ENCODE measurements at regions not wholly inside any gene's neighbourhood (a gene's known extent, or its start where the extent isn't known, plus 50 kb on each side); places are given as distances from the start of the nearest gene placed in this dataset.

DNA sequence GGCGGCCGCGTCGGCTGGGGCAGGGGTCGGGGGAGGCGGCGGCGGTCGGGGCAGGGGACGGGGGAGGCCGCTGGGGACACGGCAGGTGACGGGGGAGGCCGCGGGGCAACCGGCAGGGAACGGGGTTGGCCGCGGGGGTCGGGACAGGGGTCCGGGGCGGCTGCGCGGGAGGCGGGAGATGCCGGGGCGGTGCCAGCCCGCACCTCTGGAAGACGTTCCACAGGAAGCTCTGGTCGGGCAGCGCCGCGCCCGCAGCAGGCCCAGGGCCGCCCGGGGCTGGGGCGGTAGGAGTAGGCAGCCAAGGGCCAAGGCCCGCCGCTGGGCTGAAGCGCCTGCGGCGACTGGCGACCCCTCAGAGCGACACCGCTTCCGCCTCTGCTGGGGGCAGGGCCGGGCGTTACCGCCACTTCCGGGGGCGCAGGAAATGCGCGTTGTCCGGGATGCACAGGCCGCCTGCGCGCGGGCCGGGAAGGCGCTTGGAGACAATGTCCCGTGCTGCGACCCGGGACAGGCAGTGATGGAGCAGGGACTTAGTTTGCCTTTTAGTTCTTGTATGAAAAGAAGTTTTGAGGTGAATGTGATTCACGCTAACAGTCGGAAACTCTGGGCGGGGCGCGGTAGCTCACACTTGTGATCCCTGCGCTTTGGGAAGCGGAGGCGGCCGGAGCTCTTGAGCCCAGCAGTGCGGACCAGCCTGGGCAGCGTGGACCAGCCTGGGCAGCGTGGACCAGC, 110.0 kb upstream of the LPCAT1 start:
- Histone ChIP-seq H3K79me2 (ENCODE audit: insufficient read depth, low read length) (no peaks in the 10 kb centered on the region), H2AFZ (ENCODE audit: low read depth, low read length, poor library complexity, severe bottlenecking) (no peak overlapping the region), H3K9ac (ENCODE audit: low read length) (peak overlapping the region; percentile 73), H3K9me2 (ENCODE audit: insufficient read depth) (no peaks in the 10 kb centered on the region), H3K9me3 (ENCODE audit: control insufficient read depth in 1 of 2, insufficient read depth in 1 of 2, low read depth in 1 of 2, low read length in 2 of 2) (no peaks in the 10 kb centered on the region), H3K27ac (ENCODE audit: low read depth, low read length) (peak overlapping the region; percentile 68), H3K4me2 (ENCODE audit: low read length) (peak overlapping the region; percentile 92), H3K36me3 (ENCODE audit: control insufficient read depth in 1 of 2, insufficient read depth in 2 of 2, low read length in 2 of 2) (no peaks in the 10 kb centered on the region), H3K27me3 (ENCODE audit: insufficient read depth, low read length) (no peaks in the 10 kb centered on the region), H3K4me1 (ENCODE audit: control insufficient read depth in 1 of 2, insufficient read depth in 2 of 2, low read length in 2 of 2) (peaks cover 0 to 9% of the 10 kb centered on the region in 2 experiments; a peak in 1 of 4 replicates), H4K20me1 (ENCODE audit: insufficient read depth) (no peaks in the 10 kb centered on the region), H3K4me3 (replicated peaks in 1 of 2; ENCODE audit: low read depth in 1 of 2, low read length in 2 of 2) (peak overlapping the region; percentile 68 to 78)
- ChIA-PET POLR2A (interaction anchor here (1.0 kb wide), 1 partner anchor 11 kb away, joined by 3 read pairs; no protein-coding TSS in a partner anchor), RAD21 (ENCODE audit: low non-redundant PET in 1 of 2, low total read pairs in 2 of 2, uncharacterized antibody in 2 of 2, unreplicated experiment in 2 of 2) (no interaction called here), CTCF (interaction anchor here (1.4 kb wide), 1 partner anchor 11 kb away, joined by 4 read pairs; no protein-coding TSS in a partner anchor)
- TF ChIP-seq SP1 (IDR thresholded peaks at IDR 0.05; ENCODE audit: low read depth) (no peak), RAD21 (IDR thresholded peaks at IDR 0.05; ENCODE audit: low read depth) (no peak), ELF1 (IDR thresholded peaks at IDR 0.05; ENCODE audit: borderline replicate concordance, low read depth) (peak; percentile 86), TCF7L2 (IDR thresholded peaks at IDR 0.05; ENCODE audit: borderline replicate concordance, extremely low read depth, insufficient read depth, insufficient read length) (peak; percentile 56), JUND (IDR thresholded peaks at IDR 0.05) (no peak), ZFX (IDR thresholded peaks at IDR 0.05) (peak; percentile 73; the same call in 1 of the 2 replicates), REST (IDR thresholded peaks at IDR 0.05; ENCODE audit: low read depth) (no peak), YY1 (IDR thresholded peaks at IDR 0.05; ENCODE audit: extremely low read depth, insufficient replicate concordance, low read depth, low read length) (no peak), EGR1 (IDR thresholded peaks at IDR 0.05; ENCODE audit: low read depth) (no peak), SRF (IDR thresholded peaks at IDR 0.05; ENCODE audit: low read depth) (0 out of 2 replicates have a peak, but pooled peaks have one; percentile 28), POLR2AphosphoS5 (IDR thresholded peaks at IDR 0.05; ENCODE audit: low read depth, low read length) (peak; percentile 91), SIN3A (IDR thresholded peaks at IDR 0.05; ENCODE audit: low read depth) (peak; percentile 64; the same call in 1 of the 2 replicates), ATF3 (IDR thresholded peaks at IDR 0.05) (no peak), ZNF274 (IDR thresholded peaks at IDR 0.05; ENCODE audit: low read depth, low read length) (no peak), FOSL1 (IDR thresholded peaks at IDR 0.05; ENCODE audit: low read depth) (no peak), POLR2A (IDR thresholded peaks at IDR 0.05; ENCODE audit: borderline replicate concordance, extremely low read depth, insufficient read depth, insufficient read length) (peak; percentile 94), EZH2phosphoT487 (IDR thresholded peaks at IDR 0.05; ENCODE audit: borderline replicate concordance) (no peak), EZH2 (IDR thresholded peaks at IDR 0.05) (no peak)
- TF ChIP-seq, protein P1, sequence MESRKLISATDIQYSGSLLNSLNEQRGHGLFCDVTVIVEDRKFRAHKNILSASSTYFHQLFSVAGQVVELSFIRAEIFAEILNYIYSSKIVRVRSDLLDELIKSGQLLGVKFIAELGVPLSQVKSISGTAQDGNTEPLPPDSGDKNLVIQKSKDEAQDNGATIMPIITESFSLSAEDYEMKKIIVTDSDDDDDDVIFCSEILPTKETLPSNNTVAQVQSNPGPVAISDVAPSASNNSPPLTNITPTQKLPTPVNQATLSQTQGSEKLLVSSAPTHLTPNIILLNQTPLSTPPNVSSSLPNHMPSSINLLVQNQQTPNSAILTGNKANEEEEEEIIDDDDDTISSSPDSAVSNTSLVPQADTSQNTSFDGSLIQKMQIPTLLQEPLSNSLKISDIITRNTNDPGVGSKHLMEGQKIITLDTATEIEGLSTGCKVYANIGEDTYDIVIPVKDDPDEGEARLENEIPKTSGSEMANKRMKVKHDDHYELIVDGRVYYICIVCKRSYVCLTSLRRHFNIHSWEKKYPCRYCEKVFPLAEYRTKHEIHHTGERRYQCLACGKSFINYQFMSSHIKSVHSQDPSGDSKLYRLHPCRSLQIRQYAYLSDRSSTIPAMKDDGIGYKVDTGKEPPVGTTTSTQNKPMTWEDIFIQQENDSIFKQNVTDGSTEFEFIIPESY (IDR thresholded peaks at IDR 0.05; ENCODE audit: extremely low read depth, insufficient replicate concordance, low read length): no peak
- TF ChIP-seq, protein P2, sequence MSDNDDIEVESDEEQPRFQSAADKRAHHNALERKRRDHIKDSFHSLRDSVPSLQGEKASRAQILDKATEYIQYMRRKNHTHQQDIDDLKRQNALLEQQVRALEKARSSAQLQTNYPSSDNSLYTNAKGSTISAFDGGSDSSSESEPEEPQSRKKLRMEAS (IDR thresholded peaks at IDR 0.05): peak; percentile 79
- intact Hi-C loops (cut with micrococcal nuclease): no loop called here
- BruUV-seq (replicated peaks): no TSS peak
- DNase-seq (ENCODE audit: low read depth, low spot score) (peak; percentile 35), ATAC-seq (peak; percentile 97)
